H9 (cell line): ENCODE measurements at regions not wholly inside any gene's neighbourhood (a gene's known extent, or its start where the extent isn't known, plus 50 kb on each side); places are given as distances from the start of the nearest gene placed in this dataset.

Experiments used
- DNase-seq: peaks from one replicate; pipeline ENCODE4 v3.0.0-alpha.2; 2017
- H2AFZ ChIP-seq: one replicate; pipeline ENCODE4 v1.6.1; 2013; ENCODE audit warnings: mild to moderate bottlenecking, low read length, control low read depth, moderate library complexity
- H2AK5ac ChIP-seq: 2 replicates; pipeline ENCODE4 v1.6.1; 2013; ENCODE audit warnings: low read length, control low read depth, mixed read lengths; ENCODE audit not compliant: insufficient read length
- H2BK120ac ChIP-seq: one replicate; pipeline ENCODE4 v1.6.1; 2013; ENCODE audit warnings: low read depth, mild to moderate bottlenecking, low read length, control low read depth, inconsistent platforms; ENCODE audit not compliant: poor library complexity, severe bottlenecking
- H2BK12ac ChIP-seq: 2 replicates; pipeline ENCODE4 v1.6.1; 2013; ENCODE audit warnings: low read length, control low read depth, mixed read lengths, low read depth; ENCODE audit not compliant: insufficient read length
- H2BK15ac ChIP-seq: 2 replicates; pipeline ENCODE4 v1.6.1; 2013; ENCODE audit warnings: low read depth, low read length, control low read depth
- H2BK20ac ChIP-seq: one replicate; pipeline ENCODE4 v1.6.1; 2013; ENCODE audit warnings: low read depth, mild to moderate bottlenecking, low read length, control low read depth, inconsistent platforms; ENCODE audit not compliant: poor library complexity, severe bottlenecking
- H2BK5ac ChIP-seq: 2 replicates; pipeline ENCODE4 v1.6.1; 2013; ENCODE audit warnings: low read length, control low read depth, mixed read lengths; ENCODE audit not compliant: insufficient read length
- H3K14ac ChIP-seq: 2 replicates; pipeline ENCODE4 v1.6.1; 2013; ENCODE audit warnings: low read length, control low read depth; ENCODE audit not compliant: insufficient read depth
- H3K18ac ChIP-seq: 2 replicates; pipeline ENCODE4 v1.6.1; 2013; ENCODE audit warnings: low read depth, mild to moderate bottlenecking, mixed read lengths, low read length, control low read depth; ENCODE audit not compliant: insufficient read length
- H3K23ac ChIP-seq: 2 replicates; pipeline ENCODE4 v1.6.1; 2013; ENCODE audit warnings: low read length, control low read depth, mixed read lengths, low read depth; ENCODE audit not compliant: insufficient read length
- H3K23me2 ChIP-seq: 2 replicates; pipeline ENCODE4 v1.6.1; 2013; ENCODE audit warnings: low read depth, mild to moderate bottlenecking, mixed read lengths, low read length, control low read depth; ENCODE audit not compliant: insufficient read length, poor library complexity, severe bottlenecking
- H3K27ac ChIP-seq: 2 replicates; pipeline ENCODE4 v1.5.1; 2013; ENCODE audit warnings: low read length, control low read depth, mixed read lengths, low read depth; ENCODE audit not compliant: insufficient read length
- H3K27me3 ChIP-seq: 2 replicates; pipeline ENCODE4 v1.6.1; 2013; ENCODE audit warnings: low read length, control low read depth, inconsistent platforms; ENCODE audit not compliant: insufficient read depth
- H3K4ac ChIP-seq: 2 replicates; pipeline ENCODE4 v1.6.1; 2013; ENCODE audit warnings: low read depth, mild to moderate bottlenecking, control low read depth, inconsistent platforms, low read length, moderate library complexity
- H3K4me1 ChIP-seq: 2 replicates; pipeline ENCODE4 v1.6.1; 2013; ENCODE audit warnings: low read length, control low read depth, inconsistent platforms; ENCODE audit not compliant: insufficient read depth
- H3K4me2 ChIP-seq: 2 replicates; pipeline ENCODE4 v1.6.1; 2013; ENCODE audit warnings: low read length, control low read depth, mixed read lengths; ENCODE audit not compliant: insufficient read length, insufficient read depth
- H3K56ac ChIP-seq: 2 replicates; pipeline ENCODE4 v1.6.1; 2013; ENCODE audit warnings: low read depth, mild to moderate bottlenecking, mixed read lengths, low read length, control low read depth; ENCODE audit not compliant: insufficient read length
- H3K79me1 ChIP-seq: 2 replicates; pipeline ENCODE4 v1.6.1; 2013; ENCODE audit warnings: low read depth, mild to moderate bottlenecking, moderate library complexity, low read length, control low read depth, inconsistent platforms; ENCODE audit not compliant: insufficient read depth, poor library complexity, severe bottlenecking
- H3K79me2 ChIP-seq: 2 replicates; pipeline ENCODE4 v1.6.1; 2013; ENCODE audit warnings: low read length, control low read depth, inconsistent platforms; ENCODE audit not compliant: insufficient read depth
- H3K9ac ChIP-seq: 2 replicates; pipeline ENCODE4 v1.6.1; 2013; ENCODE audit warnings: low read length, control low read depth, mixed read lengths; ENCODE audit not compliant: insufficient read length; ENCODE audit errors: extremely low read depth
- H3K9me3 ChIP-seq: one replicate; pipeline ENCODE4 v1.6.1; 2013; ENCODE audit warnings: low read depth, low read length, inconsistent platforms; ENCODE audit not compliant: control insufficient read depth
- H3T11ph ChIP-seq: one replicate; pipeline ENCODE4 v1.6.1; 2013; ENCODE audit warnings: mild to moderate bottlenecking, low read length, control low read depth, inconsistent platforms
- H4K20me1 ChIP-seq: one replicate; pipeline ENCODE4 v1.6.1; 2013; ENCODE audit not compliant: control insufficient read depth, insufficient read length, insufficient read depth
- H4K5ac ChIP-seq: 2 replicates; pipeline ENCODE4 v1.6.1; 2013; ENCODE audit warnings: low read depth, mild to moderate bottlenecking, mixed read lengths, low read length, control low read depth; ENCODE audit not compliant: insufficient read length
- H4K8ac ChIP-seq: replicated peaks from 2 replicates; pipeline ENCODE4 v1.6.1; 2013; ENCODE audit warnings: low read length, control low read depth, mixed read lengths, low read depth; ENCODE audit not compliant: insufficient read length
- H4K91ac ChIP-seq: 2 replicates; pipeline ENCODE4 v1.6.1; 2013; ENCODE audit warnings: low read depth, mild to moderate bottlenecking, moderate library complexity, mixed read lengths, low read length, control low read depth; ENCODE audit not compliant: insufficient read length
- H3K27ac Mint-ChIP-seq, 3 experiments: 2 replicates in 2 of 3; 3 replicates in 1 of 3; pipeline ENCODE4 v1.8.0; 2020 to 2021; ENCODE audit warnings: mixed read lengths in 3 of 3, mild to moderate bottlenecking in 1 of 3, moderate library complexity in 1 of 3
- H3K27me3 Mint-ChIP-seq: 2 replicates; pipeline ENCODE4 v1.8.0; 2021; ENCODE audit warnings: low read depth, mild to moderate bottlenecking, moderate library complexity, mixed read lengths
- H3K36me3 Mint-ChIP-seq, 3 experiments: 2 replicates in 2 of 3; 3 replicates in 1 of 3; pipeline ENCODE4 v1.8.0; 2020 to 2021; ENCODE audit warnings: low read depth in 3 of 3, mixed read lengths in 3 of 3; ENCODE audit not compliant: insufficient read depth in 1 of 3
- H3K4me1 Mint-ChIP-seq, 2 experiments: 2 replicates each; pipeline ENCODE4 v1.8.0; 2020; ENCODE audit warnings: mixed read lengths in 2 of 2
- H3K4me3 Mint-ChIP-seq, 2 experiments: 2 replicates in 1 of 2; 3 replicates in 1 of 2; pipeline ENCODE4 v1.8.0; 2020 to 2021; ENCODE audit warnings: mild to moderate bottlenecking in 2 of 2, mixed read lengths in 2 of 2, moderate library complexity in 1 of 2
- H3K9me3 Mint-ChIP-seq, 2 experiments: 2 replicates in 1 of 2; 3 replicates in 1 of 2; pipeline ENCODE4 v1.8.0; 2020; ENCODE audit warnings: mild to moderate bottlenecking in 2 of 2, mixed read lengths in 2 of 2, moderate library complexity in 1 of 2
- TF ChIP-seq, protein P1 (sequence below): fragments of 200-600 bp; sonication (generic); conservative IDR thresholded peaks from 3 replicates; pipeline ENCODE4 v1.8.0; 2021; ENCODE audit warnings: antibody characterized with exemption, mild to moderate bottlenecking

DNA sequence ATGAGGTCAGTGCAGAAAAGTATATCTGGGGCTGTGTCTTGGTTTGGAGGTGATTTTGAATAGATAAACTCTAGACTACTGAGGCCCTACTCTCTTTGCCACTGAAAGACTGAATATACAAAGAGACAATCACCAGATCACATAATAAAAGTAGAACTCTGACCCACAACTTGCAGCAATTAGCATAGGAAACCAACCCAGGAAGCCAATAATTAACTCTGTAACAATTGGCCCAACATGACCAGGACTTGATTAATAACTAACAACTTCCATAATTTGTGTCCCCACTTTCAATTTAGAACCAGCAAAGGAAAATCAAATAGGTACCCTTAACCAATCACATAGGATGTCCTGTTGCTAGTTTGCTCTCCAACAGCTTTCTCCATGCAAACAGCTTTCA is 1104.9 kb upstream of the CELF4 start:
- Histone ChIP-seq H3K56ac (no peak overlapping the region), H3K79me2 (no peaks in the 10 kb centered on the region), H3T11ph (no peak overlapping the region), H4K20me1 (no peaks in the 10 kb centered on the region), H2BK120ac (no peak overlapping the region), H2AFZ (no peak overlapping the region), H2BK12ac (no peak overlapping the region), H3K4me1 (no peaks in the 10 kb centered on the region), H3K23me2 (no peaks in the 10 kb centered on the region), H4K91ac (no peak overlapping the region), H3K27ac (no peak overlapping the region), H3K4ac (no peak overlapping the region), H3K79me1 (no peaks in the 10 kb centered on the region), H2BK5ac (no peak overlapping the region), H3K27me3 (no peaks in the 10 kb centered on the region), H3K14ac (no peak overlapping the region), H3K18ac (no peak overlapping the region), H4K5ac (no peak overlapping the region), H3K23ac (no peak overlapping the region), H3K9ac (no peak overlapping the region), H2BK20ac (no peak overlapping the region), H4K8ac (no peak overlapping the region), H2AK5ac (no peak overlapping the region), H3K4me2 (no peak overlapping the region), H3K9me3 (no peaks in the 10 kb centered on the region), H2BK15ac (no peak overlapping the region)
- 0 out of 7 replicates have a peak overlapping the region, but pooled peaks of 1 of the 3 experiments have one; percentile 16 for H3K27ac Mint-ChIP-seq
- peaks cover 9 to 11% of the 10 kb centered on the region in 2 experiments for H3K4me1 Mint-ChIP-seq
- H3K9me3 Mint-ChIP-seq = peaks cover 6 to 18% of the 10 kb centered on the region in 2 experiments; a peak in 4 of 5 replicates
- H3K36me3 Mint-ChIP-seq = peaks cover 7 to 16% (median 9%) of the 10 kb centered on the region in 3 experiments; a peak in 6 of 7 replicates
- H3K4me3 Mint-ChIP-seq = no peak overlapping the region
- H3K27me3 Mint-ChIP-seq = no peaks in the 10 kb centered on the region
- no peak for DNase-seq
- TF ChIP-seq, protein P1, sequence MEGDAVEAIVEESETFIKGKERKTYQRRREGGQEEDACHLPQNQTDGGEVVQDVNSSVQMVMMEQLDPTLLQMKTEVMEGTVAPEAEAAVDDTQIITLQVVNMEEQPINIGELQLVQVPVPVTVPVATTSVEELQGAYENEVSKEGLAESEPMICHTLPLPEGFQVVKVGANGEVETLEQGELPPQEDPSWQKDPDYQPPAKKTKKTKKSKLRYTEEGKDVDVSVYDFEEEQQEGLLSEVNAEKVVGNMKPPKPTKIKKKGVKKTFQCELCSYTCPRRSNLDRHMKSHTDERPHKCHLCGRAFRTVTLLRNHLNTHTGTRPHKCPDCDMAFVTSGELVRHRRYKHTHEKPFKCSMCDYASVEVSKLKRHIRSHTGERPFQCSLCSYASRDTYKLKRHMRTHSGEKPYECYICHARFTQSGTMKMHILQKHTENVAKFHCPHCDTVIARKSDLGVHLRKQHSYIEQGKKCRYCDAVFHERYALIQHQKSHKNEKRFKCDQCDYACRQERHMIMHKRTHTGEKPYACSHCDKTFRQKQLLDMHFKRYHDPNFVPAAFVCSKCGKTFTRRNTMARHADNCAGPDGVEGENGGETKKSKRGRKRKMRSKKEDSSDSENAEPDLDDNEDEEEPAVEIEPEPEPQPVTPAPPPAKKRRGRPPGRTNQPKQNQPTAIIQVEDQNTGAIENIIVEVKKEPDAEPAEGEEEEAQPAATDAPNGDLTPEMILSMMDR = no peak
